ENCODE measurements at regions not wholly inside any gene's neighbourhood (a gene's known extent, or its start where the extent isn't known, plus 50 kb on each side); places are given as distances from the start of the nearest gene placed in this dataset.

DNA sequence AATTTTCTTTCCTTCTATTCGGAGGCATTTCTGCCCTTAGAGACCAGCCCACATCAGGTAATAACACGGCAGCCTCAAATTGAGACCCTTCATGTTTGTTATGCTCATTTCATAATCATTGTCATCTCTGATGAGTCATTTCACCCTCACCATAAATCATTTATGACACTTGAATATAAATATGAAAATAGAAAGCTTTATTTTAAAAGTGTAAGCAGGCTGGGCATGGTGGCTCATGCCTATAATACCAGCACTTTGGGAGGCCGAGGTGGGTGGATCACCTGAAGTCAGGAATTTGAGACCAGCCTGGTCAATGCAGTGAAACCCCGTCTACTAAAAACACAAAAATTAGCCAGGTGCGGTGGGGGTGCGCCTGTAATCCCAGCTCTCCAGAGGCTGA, 57.4 kb upstream of the EGFR start:
- H3K9ac ChIP-seq (ENCODE audit: insufficient read depth, low read length): no peak overlapping the region
- DNase-seq (ENCODE audit: low read depth in 2 of 2): peak in 1 of 2 donors; percentile 18
- no peak overlapping the region for H3K4me2 ChIP-seq (ENCODE audit: extremely low read depth, insufficient read depth, low read length)
- peaks cover 4% of the 10 kb centered on the region for H3K4me1 ChIP-seq (ENCODE audit: control insufficient read depth, extremely low read depth, insufficient read depth, low read length)
- H3K79me2 ChIP-seq (ENCODE audit: control insufficient read depth, insufficient read depth, low read length): no peaks in the 10 kb centered on the region
- no peak overlapping the region for H3K27ac ChIP-seq (ENCODE audit: insufficient read depth, low read length)
- no peaks in the 10 kb centered on the region for H4K20me1 ChIP-seq (ENCODE audit: control insufficient read depth, extremely low read depth, insufficient read depth, low read length)
- no peaks in the 10 kb centered on the region for H3K27me3 ChIP-seq (ENCODE audit: control insufficient read depth, insufficient read depth, low read length)
- no peaks in the 10 kb centered on the region for H3K36me3 ChIP-seq (ENCODE audit: control insufficient read depth, insufficient read depth, low read length)
- TF ChIP-seq EZH2 (IDR thresholded peaks at IDR 0.05; ENCODE audit: low read length, missing control alignments): no peak
- TF ChIP-seq, protein P1, sequence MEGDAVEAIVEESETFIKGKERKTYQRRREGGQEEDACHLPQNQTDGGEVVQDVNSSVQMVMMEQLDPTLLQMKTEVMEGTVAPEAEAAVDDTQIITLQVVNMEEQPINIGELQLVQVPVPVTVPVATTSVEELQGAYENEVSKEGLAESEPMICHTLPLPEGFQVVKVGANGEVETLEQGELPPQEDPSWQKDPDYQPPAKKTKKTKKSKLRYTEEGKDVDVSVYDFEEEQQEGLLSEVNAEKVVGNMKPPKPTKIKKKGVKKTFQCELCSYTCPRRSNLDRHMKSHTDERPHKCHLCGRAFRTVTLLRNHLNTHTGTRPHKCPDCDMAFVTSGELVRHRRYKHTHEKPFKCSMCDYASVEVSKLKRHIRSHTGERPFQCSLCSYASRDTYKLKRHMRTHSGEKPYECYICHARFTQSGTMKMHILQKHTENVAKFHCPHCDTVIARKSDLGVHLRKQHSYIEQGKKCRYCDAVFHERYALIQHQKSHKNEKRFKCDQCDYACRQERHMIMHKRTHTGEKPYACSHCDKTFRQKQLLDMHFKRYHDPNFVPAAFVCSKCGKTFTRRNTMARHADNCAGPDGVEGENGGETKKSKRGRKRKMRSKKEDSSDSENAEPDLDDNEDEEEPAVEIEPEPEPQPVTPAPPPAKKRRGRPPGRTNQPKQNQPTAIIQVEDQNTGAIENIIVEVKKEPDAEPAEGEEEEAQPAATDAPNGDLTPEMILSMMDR (conservative IDR thresholded peaks at IDR 0.05 in 1 of 2, IDR thresholded peaks at IDR 0.05 in 1 of 2; ENCODE audit: low read depth in 1 of 2, low read length in 2 of 2): no peak
- H2AFZ ChIP-seq (ENCODE audit: low read length): no peak overlapping the region
- H3K9me3 ChIP-seq (ENCODE audit: control insufficient read depth, insufficient read depth, low read depth, low read length): no peaks in the 10 kb centered on the region
- no peak overlapping the region for H3K4me3 ChIP-seq (replicated peaks in 1 of 4; ENCODE audit: control extremely low read depth in 1 of 4, insufficient read depth in 1 of 4, low read depth in 3 of 4, low read length in 4 of 4)

DNA sequence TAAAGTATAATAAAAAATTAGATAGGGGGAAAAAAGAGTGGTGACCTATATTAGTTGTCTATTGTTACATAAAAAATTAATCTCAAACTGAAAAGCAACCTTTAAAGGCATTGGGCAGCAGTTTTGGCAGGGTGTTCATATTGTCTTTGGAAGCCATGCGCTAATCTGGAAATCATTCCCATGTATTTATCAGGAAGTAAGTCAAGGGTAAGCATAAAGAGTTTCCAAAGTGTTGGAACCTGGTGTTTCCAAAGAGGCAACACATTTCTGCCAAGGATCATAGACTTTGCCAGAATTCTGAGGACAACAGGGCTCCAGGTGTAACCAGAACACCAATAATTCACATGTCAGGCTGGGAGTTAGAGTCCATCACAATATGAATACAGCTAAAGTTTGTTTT, 55.7 kb upstream of the EGFR start:
- H3K27me3 ChIP-seq (ENCODE audit: control insufficient read depth, insufficient read depth, low read length): no peaks in the 10 kb centered on the region
- H3K4me3 ChIP-seq (replicated peaks in 1 of 4; ENCODE audit: control extremely low read depth in 1 of 4, insufficient read depth in 1 of 4, low read depth in 3 of 4, low read length in 4 of 4): no peak overlapping the region
- no peaks in the 10 kb centered on the region for H4K20me1 ChIP-seq (ENCODE audit: control insufficient read depth, extremely low read depth, insufficient read depth, low read length)
- no peaks in the 10 kb centered on the region for H3K79me2 ChIP-seq (ENCODE audit: control insufficient read depth, insufficient read depth, low read length)
- no peaks in the 10 kb centered on the region for H3K9me3 ChIP-seq (ENCODE audit: control insufficient read depth, insufficient read depth, low read depth, low read length)
- no peak overlapping the region for H3K27ac ChIP-seq (ENCODE audit: insufficient read depth, low read length)
- no peak for DNase-seq (ENCODE audit: low read depth in 2 of 2)
- H3K9ac ChIP-seq (ENCODE audit: insufficient read depth, low read length): no peak overlapping the region
- H3K4me1 ChIP-seq (ENCODE audit: control insufficient read depth, extremely low read depth, insufficient read depth, low read length): peaks cover 4% of the 10 kb centered on the region
- TF ChIP-seq EZH2 (IDR thresholded peaks at IDR 0.05; ENCODE audit: low read length, missing control alignments): no peak
- TF ChIP-seq, protein P1 (conservative IDR thresholded peaks at IDR 0.05 in 1 of 2, IDR thresholded peaks at IDR 0.05 in 1 of 2; ENCODE audit: low read depth in 1 of 2, low read length in 2 of 2): no peak
- no peak overlapping the region for H3K4me2 ChIP-seq (ENCODE audit: extremely low read depth, insufficient read depth, low read length)
- H2AFZ ChIP-seq (ENCODE audit: low read length): no peak overlapping the region
- H3K36me3 ChIP-seq (ENCODE audit: control insufficient read depth, insufficient read depth, low read length): no peaks in the 10 kb centered on the region

DNA sequence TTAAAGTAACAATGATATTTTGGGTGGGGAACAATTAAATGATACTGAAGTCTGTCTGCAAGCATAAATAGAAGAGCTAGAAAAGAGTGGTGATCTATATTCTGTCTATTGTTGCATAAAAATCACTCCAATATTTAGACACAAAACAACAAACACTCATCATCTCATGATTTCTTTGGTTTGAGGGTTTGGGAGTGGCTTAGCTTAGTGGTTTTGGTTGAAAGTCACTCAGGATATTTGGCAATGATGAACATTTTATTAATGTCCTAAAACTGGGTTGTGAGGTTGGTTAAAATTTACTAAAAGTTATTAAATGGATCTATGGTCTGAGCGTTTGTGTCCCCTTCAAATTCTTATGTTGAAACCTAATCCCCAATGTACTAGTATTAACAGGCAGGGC, 54.7 kb upstream of the EGFR start:
- Histone ChIP-seq H3K4me2 (ENCODE audit: extremely low read depth, insufficient read depth, low read length) (no peak overlapping the region), H2AFZ (ENCODE audit: low read length) (no peak overlapping the region), H4K20me1 (ENCODE audit: control insufficient read depth, extremely low read depth, insufficient read depth, low read length) (no peaks in the 10 kb centered on the region), H3K36me3 (ENCODE audit: control insufficient read depth, insufficient read depth, low read length) (no peaks in the 10 kb centered on the region), H3K79me2 (ENCODE audit: control insufficient read depth, insufficient read depth, low read length) (no peaks in the 10 kb centered on the region), H3K27me3 (ENCODE audit: control insufficient read depth, insufficient read depth, low read length) (no peaks in the 10 kb centered on the region), H3K4me3 (replicated peaks in 1 of 4; ENCODE audit: control extremely low read depth in 1 of 4, insufficient read depth in 1 of 4, low read depth in 3 of 4, low read length in 4 of 4) (no peak overlapping the region), H3K9me3 (ENCODE audit: control insufficient read depth, insufficient read depth, low read depth, low read length) (no peaks in the 10 kb centered on the region), H3K27ac (ENCODE audit: insufficient read depth, low read length) (no peak overlapping the region), H3K4me1 (ENCODE audit: control insufficient read depth, extremely low read depth, insufficient read depth, low read length) (peaks cover 4% of the 10 kb centered on the region), H3K9ac (ENCODE audit: insufficient read depth, low read length) (no peak overlapping the region)
- DNase-seq (ENCODE audit: low read depth in 2 of 2): no peak
- TF ChIP-seq, protein P1 (conservative IDR thresholded peaks at IDR 0.05 in 1 of 2, IDR thresholded peaks at IDR 0.05 in 1 of 2; ENCODE audit: low read depth in 1 of 2, low read length in 2 of 2): no peak
- TF ChIP-seq EZH2 (IDR thresholded peaks at IDR 0.05; ENCODE audit: low read length, missing control alignments): no peak

Measured in fibroblast of lung (primary cell).